SH-SY5Y (cell line): ENCODE measurements at regions not wholly inside any gene's neighbourhood (a gene's known extent, or its start where the extent isn't known, plus 50 kb on each side); places are given as distances from the start of the nearest gene placed in this dataset.

Experiments used
- GATA2 ChIP-seq: IDR thresholded peaks from 2 replicates; pipeline ENCODE4 v1.6.1; 2011; ENCODE audit warnings: mild to moderate bottlenecking, low read depth, low read length
- GATA3 ChIP-seq: IDR thresholded peaks from 2 replicates; pipeline ENCODE4 v1.6.1; 2011; ENCODE audit warnings: low read depth, mild to moderate bottlenecking, low read length, moderate library complexity

DNA sequence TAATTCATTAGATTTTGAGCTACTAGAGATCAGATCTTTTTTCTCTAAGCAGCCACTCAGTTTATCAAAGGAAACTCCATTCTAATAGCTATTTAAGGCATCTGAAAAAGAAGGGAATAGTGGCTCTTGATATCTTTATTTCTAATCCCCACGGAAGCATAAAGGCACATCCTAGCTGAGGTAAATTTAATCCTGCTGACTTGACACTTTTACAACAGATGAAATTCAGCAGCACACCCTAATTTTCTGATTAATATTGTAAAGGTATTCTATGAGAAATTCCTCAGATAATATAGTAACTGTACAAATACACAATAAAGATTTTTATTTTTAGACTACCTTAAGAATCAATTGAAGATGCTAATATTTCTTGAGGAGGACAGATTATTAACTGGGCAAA lies 916.4 kb downstream of the TMTC2 start:
- TF ChIP-seq GATA2: no peak
- no peak for TF ChIP-seq GATA3
